Neuron (in vitro differentiated cells): ENCODE measurements at regions not wholly inside any gene's neighbourhood (a gene's known extent, or its start where the extent isn't known, plus 50 kb on each side); places are given as distances from the start of the nearest gene placed in this dataset.
"Not testable (repeated sequence)": the region's sequence is repeated elsewhere in the genome, so short reads cannot be mapped to it uniquely, and the experiment has no call there.

ENCODE experiments used
- H2AFZ ChIP-seq: one replicate; pipeline ENCODE4 v1.6.1; 2013; ENCODE audit warnings: low read depth, mild to moderate bottlenecking, inconsistent platforms, low read length, moderate library complexity
- H3K27me3 ChIP-seq: one replicate; pipeline ENCODE4 v1.6.1; 2013; ENCODE audit warnings: low read length; ENCODE audit not compliant: insufficient read depth
- H3K36me3 ChIP-seq: one replicate; pipeline ENCODE4 v1.6.1; 2013; ENCODE audit warnings: low read length; ENCODE audit not compliant: insufficient read depth
- H3K4me1 ChIP-seq: one replicate; pipeline ENCODE4 v1.6.1; 2013; ENCODE audit warnings: low read length; ENCODE audit not compliant: insufficient read depth
- H3K4me3 ChIP-seq: 2 replicates; pipeline ENCODE4 v1.5.1; 2013; ENCODE audit warnings: mild to moderate bottlenecking, low read length, moderate library complexity
- H3K9me3 ChIP-seq: one replicate; pipeline ENCODE4 v1.6.1; 2013; ENCODE audit warnings: low read length

GRCh38 chr1:88593358-88593757, 90.7 kb upstream of the PKN2 start:
- Histone ChIP-seq H3K9me3 (no peaks in the 10 kb centered on the region), H3K27me3 (no peaks in the 10 kb centered on the region), H2AFZ (no peak overlapping the region), H3K4me3 (no peak overlapping the region), H3K36me3 (no peaks in the 10 kb centered on the region), H3K4me1 (no peaks in the 10 kb centered on the region)

DNA sequence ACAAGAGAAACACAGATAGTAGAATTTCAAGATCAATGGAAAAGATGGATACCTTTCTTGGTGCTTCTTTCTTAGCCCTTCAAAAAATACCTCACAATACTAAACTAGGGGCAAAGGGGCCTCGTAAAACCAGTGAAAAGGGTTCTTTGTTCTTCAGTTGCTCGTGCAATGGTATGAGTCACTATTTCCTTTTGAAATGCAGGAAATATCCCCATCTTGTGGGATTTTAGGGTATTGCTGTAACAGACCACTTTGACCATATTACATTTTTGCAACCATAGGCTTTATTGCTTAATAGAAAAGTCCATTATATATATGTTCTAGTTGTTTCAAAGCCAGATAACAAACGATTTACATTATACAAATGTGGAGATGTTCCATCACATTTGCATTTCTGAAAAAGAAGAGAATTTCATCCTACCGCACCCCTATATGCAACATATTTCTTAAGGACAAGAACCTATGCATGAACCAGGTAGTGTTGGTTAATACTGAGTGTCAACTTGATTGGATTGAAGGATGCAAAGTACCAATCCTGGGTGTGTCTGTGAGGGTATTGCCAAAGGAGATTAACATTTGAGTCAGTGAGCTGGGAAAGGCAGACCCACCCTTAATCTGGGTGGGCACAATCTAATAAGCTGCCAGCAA, 88.6 kb upstream of the PKN2 start:
- Histone ChIP-seq H2AFZ (no peak overlapping the region), H3K4me3 (no peak overlapping the region), H3K4me1 (no peaks in the 10 kb centered on the region), H3K27me3 (no peaks in the 10 kb centered on the region), H3K9me3 (no peaks in the 10 kb centered on the region), H3K36me3 (no peaks in the 10 kb centered on the region)

GRCh38 chr1:88597973-88598372, 86.1 kb upstream of the PKN2 start:
- H2AFZ ChIP-seq, H3K9me3 ChIP-seq, H3K4me1 ChIP-seq, H3K36me3 ChIP-seq, H3K27me3 ChIP-seq, H3K4me3 ChIP-seq: not testable (repeated sequence)

DNA sequence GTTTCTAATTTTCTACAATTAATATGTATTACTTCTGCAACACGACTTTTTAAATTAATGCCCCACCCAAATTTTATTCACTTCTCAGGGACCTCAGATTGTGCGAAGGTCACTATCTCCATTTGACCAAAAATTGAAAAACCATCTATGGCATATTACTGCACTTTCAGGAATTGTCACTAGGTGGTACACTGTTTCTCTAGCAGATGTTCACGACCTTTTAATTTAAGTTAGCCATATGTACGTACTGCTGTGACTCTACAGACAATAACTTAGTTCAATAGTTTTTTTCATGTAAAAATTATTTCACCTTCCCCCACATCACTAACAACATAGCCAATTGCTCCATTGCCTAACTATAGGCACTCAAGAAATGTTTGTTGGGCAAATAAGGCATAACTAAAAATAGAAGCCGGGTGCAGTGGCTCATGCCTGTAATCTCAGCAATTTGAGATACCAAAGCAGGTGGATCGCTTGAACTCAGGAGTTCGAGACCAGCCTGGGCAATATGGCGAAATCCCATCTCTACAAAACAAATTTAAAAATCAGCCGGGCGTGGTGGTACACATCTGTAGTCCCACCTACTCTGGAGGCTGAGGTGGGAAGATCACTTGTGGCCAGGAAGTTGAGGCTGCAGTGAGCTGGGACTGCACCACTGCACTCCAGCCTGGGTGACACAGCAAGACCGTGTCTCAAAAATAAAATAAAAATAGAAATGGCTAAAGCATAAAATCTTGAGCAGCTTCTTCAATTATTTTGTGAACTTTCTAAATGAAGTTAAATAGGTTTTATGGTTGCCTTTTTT, 75.7 kb upstream of the PKN2 start:
- H2AFZ ChIP-seq: no peak overlapping the region
- no peaks in the 10 kb centered on the region for H3K36me3 ChIP-seq
- H3K4me3 ChIP-seq: no peak overlapping the region
- H3K9me3 ChIP-seq: no peaks in the 10 kb centered on the region
- H3K4me1 ChIP-seq: peaks cover 5% of the 10 kb centered on the region
- H3K27me3 ChIP-seq: no peaks in the 10 kb centered on the region

DNA sequence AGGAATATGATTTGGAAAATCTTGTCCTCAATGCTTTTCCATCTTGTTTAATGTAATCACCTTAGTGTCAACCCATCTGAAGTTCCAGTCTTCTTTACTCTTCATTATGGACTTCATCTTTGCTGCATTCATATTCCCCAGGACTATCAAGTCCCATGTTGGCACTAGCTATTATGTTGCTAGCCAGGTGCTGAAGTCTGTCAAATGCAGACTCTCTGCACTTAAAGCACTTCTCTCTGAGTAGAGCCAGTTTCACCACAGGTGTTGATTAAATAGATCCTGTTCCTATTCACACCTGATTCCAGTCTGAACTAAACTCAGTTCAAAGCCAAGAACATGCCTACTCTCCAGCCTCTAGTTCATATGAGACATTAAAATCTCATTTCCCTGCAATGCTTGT, 75.0 kb upstream of the PKN2 start:
- Histone ChIP-seq H2AFZ (no peak overlapping the region), H3K9me3 (no peaks in the 10 kb centered on the region), H3K27me3 (no peaks in the 10 kb centered on the region), H3K36me3 (no peaks in the 10 kb centered on the region), H3K4me3 (no peak overlapping the region), H3K4me1 (peaks cover 5% of the 10 kb centered on the region)

DNA sequence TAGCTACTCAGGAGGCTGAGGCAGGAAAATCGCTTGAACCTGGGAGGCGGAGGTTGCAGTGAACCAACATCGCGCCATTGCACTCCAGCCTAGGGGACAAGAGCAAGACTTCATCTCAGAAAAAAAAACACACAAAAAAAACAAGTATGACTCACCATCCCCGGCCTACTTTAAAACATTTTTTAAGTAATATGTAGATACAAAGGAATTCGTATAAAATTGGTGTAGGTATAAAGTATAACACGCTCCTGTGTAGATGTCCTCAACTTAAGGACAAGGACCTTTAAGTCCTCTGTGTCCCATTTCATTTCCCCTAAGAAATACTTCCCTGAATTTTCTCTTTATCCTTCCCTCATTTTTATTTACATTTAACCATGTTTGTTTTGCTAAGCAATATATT, 73.4 kb upstream of the PKN2 start:
- no peak overlapping the region for H3K4me3 ChIP-seq

GRCh38 chr1:88612292-88612691, 71.8 kb upstream of the PKN2 start:
- peaks cover 5% of the 10 kb centered on the region for H3K4me1 ChIP-seq
- no peak overlapping the region for H3K4me3 ChIP-seq
- H3K27me3 ChIP-seq: no peaks in the 10 kb centered on the region
- no peaks in the 10 kb centered on the region for H3K36me3 ChIP-seq
- H2AFZ ChIP-seq: no peak overlapping the region
- H3K9me3 ChIP-seq: no peaks in the 10 kb centered on the region

More for the DNA sequence above, 73.4 kb upstream of the PKN2 start:
- peaks cover 5% of the 10 kb centered on the region for H3K4me1 ChIP-seq
- no peaks in the 10 kb centered on the region for H3K27me3 ChIP-seq
- no peaks in the 10 kb centered on the region for H3K9me3 ChIP-seq
- H3K36me3 ChIP-seq: no peaks in the 10 kb centered on the region
- no peak overlapping the region for H2AFZ ChIP-seq

- Histone ChIP-seq H3K4me1 (peaks cover 5% of the 10 kb centered on the region), H3K9me3 (no peaks in the 10 kb centered on the region), H3K4me3 (no peak overlapping the region), H3K27me3 (no peaks in the 10 kb centered on the region), H3K36me3 (no peaks in the 10 kb centered on the region), H2AFZ (no peak overlapping the region)
Measured at GRCh38 chr1:88612773-88613172, 71.3 kb upstream of the PKN2 start.

GRCh38 chr1:88618331-88618730, 65.7 kb upstream of the PKN2 start:
- H3K36me3 ChIP-seq: no peaks in the 10 kb centered on the region
- no peak overlapping the region for H3K4me3 ChIP-seq
- H3K4me1 ChIP-seq: no peaks in the 10 kb centered on the region
- peaks cover 7% of the 10 kb centered on the region for H3K9me3 ChIP-seq
- H3K27me3 ChIP-seq: no peaks in the 10 kb centered on the region
- H2AFZ ChIP-seq: no peak overlapping the region

GRCh38 chr1:88623101-88623500, 61.0 kb upstream of the PKN2 start:
- not testable (repeated sequence) for H3K4me1 ChIP-seq, H3K36me3 ChIP-seq, H3K9me3 ChIP-seq, H3K4me3 ChIP-seq, H3K27me3 ChIP-seq, H2AFZ ChIP-seq
